ENCODE measurements at regions not wholly inside any gene's neighbourhood (a gene's known extent, or its start where the extent isn't known, plus 50 kb on each side); places are given as distances from the start of the nearest gene placed in this dataset.

- Histone ChIP-seq H3K9me3 (ENCODE audit: low read depth) (no peaks in the 10 kb centered on the region), H3K36me3 (ENCODE audit: low read depth) (no peaks in the 10 kb centered on the region), H3K9me2 (ENCODE audit: insufficient read depth) (no peaks in the 10 kb centered on the region), H3K27me3 (replicated peaks; ENCODE audit: insufficient read depth) (no peaks in the 10 kb centered on the region), H3F3A (ENCODE audit: insufficient read depth) (no peaks in the 10 kb centered on the region), H2AFZ (no peak overlapping the region), H3K4me3 (no peak overlapping the region), H4K20me1 (ENCODE audit: insufficient read depth) (no peaks in the 10 kb centered on the region), H3K9ac (no peak overlapping the region), H3K27ac (no peak overlapping the region), H3K4me2 (ENCODE audit: unreplicated experiment) (no peak overlapping the region), H3K4me1 (ENCODE audit: insufficient read depth) (no peaks in the 10 kb centered on the region), H3K79me2 (ENCODE audit: insufficient read depth) (no peaks in the 10 kb centered on the region)
- TF ChIP-seq EZH2 (IDR thresholded peaks at IDR 0.05; ENCODE audit: insufficient read depth, poor library complexity, severe bottlenecking), result no peak
- no peak for TF ChIP-seq EZH2phosphoT487 (IDR thresholded peaks at IDR 0.05; ENCODE audit: insufficient read depth, low read depth)
- in situ Hi-C loops (cut with MboI), result no loop called here
- DNase-seq, result peak; percentile 1
These were observed 740.9 kb downstream of the CDH8 start for GRCh38 chr16:61295311-61295710.

- no peaks in the 10 kb centered on the region for H3K9me3 ChIP-seq (ENCODE audit: low read depth)
- WGBS, 2 experiments (ENCODE audit: low coverage in 1 of 2, low lambda C conversion rate in 2 of 2, missing lambda C conversion rate in 2 of 2), result 24 to 30% methylated on average over 2 of the region's 2 CpGs
These were observed 747.1 kb downstream of the CDH8 start for GRCh38 chr16:61289141-61289540.

GRCh38 chr16:61277849-61278248 is 758.4 kb downstream of the CDH8 start:
- in situ Hi-C loops (cut with MboI), result no loop called here
- no peaks in the 10 kb centered on the region for H3K4me1 ChIP-seq (ENCODE audit: insufficient read depth)
- no peaks in the 10 kb centered on the region for H3K27me3 ChIP-seq (replicated peaks; ENCODE audit: insufficient read depth)
- H3K79me2 ChIP-seq (ENCODE audit: insufficient read depth), result no peaks in the 10 kb centered on the region
- no peak overlapping the region for H2AFZ ChIP-seq
- TF ChIP-seq EZH2 (IDR thresholded peaks at IDR 0.05; ENCODE audit: insufficient read depth, poor library complexity, severe bottlenecking), result no peak
- TF ChIP-seq EZH2phosphoT487 (IDR thresholded peaks at IDR 0.05; ENCODE audit: insufficient read depth, low read depth), result no peak
- H3F3A ChIP-seq (ENCODE audit: insufficient read depth), result no peaks in the 10 kb centered on the region
- no peak overlapping the region for H3K4me2 ChIP-seq (ENCODE audit: unreplicated experiment)
- no peak for DNase-seq
- WGBS, 2 experiments (ENCODE audit: low coverage in 1 of 2, low lambda C conversion rate in 2 of 2, missing lambda C conversion rate in 2 of 2), result 32 to 43% methylated on average over 2 of the region's 2 CpGs
- H4K20me1 ChIP-seq (ENCODE audit: insufficient read depth), result no peaks in the 10 kb centered on the region
- no peaks in the 10 kb centered on the region for H3K9me2 ChIP-seq (ENCODE audit: insufficient read depth)
- no peak overlapping the region for H3K4me3 ChIP-seq
- no peaks in the 10 kb centered on the region for H3K9me3 ChIP-seq (ENCODE audit: low read depth)
- H3K36me3 ChIP-seq (ENCODE audit: low read depth), result no peaks in the 10 kb centered on the region
- H3K9ac ChIP-seq, result no peak overlapping the region
- no peak overlapping the region for H3K27ac ChIP-seq

More at GRCh38 chr16:61289141-61289540, 747.1 kb downstream of the CDH8 start:
- Histone ChIP-seq H4K20me1 (ENCODE audit: insufficient read depth) (no peaks in the 10 kb centered on the region), H3F3A (ENCODE audit: insufficient read depth) (no peaks in the 10 kb centered on the region), H3K9ac (no peak overlapping the region), H3K79me2 (ENCODE audit: insufficient read depth) (no peaks in the 10 kb centered on the region), H3K4me2 (ENCODE audit: unreplicated experiment) (no peak overlapping the region), H3K4me3 (no peak overlapping the region), H3K27ac (no peak overlapping the region), H3K9me2 (ENCODE audit: insufficient read depth) (no peaks in the 10 kb centered on the region), H3K4me1 (ENCODE audit: insufficient read depth) (no peaks in the 10 kb centered on the region), H3K36me3 (ENCODE audit: low read depth) (no peaks in the 10 kb centered on the region), H3K27me3 (replicated peaks; ENCODE audit: insufficient read depth) (no peaks in the 10 kb centered on the region), H2AFZ (no peak overlapping the region)
- TF ChIP-seq EZH2 (IDR thresholded peaks at IDR 0.05; ENCODE audit: insufficient read depth, poor library complexity, severe bottlenecking) (no peak), EZH2phosphoT487 (IDR thresholded peaks at IDR 0.05; ENCODE audit: insufficient read depth, low read depth) (no peak)
- in situ Hi-C loops (cut with MboI), result no loop called here
- DNase-seq, result no peak

GRCh38 chr16:61274211-61274610 is 762.0 kb downstream of the CDH8 start:
- no peaks in the 10 kb centered on the region for H3K4me1 ChIP-seq (ENCODE audit: insufficient read depth)
- H3K9ac ChIP-seq, result no peak overlapping the region
- H3K27me3 ChIP-seq (replicated peaks; ENCODE audit: insufficient read depth), result no peaks in the 10 kb centered on the region
- no peaks in the 10 kb centered on the region for H3F3A ChIP-seq (ENCODE audit: insufficient read depth)
- no peaks in the 10 kb centered on the region for H3K36me3 ChIP-seq (ENCODE audit: low read depth)
- peaks cover under 1% of the 10 kb centered on the region for H3K9me3 ChIP-seq (ENCODE audit: low read depth)
- H3K4me3 ChIP-seq, result no peak overlapping the region
- no peak overlapping the region for H3K27ac ChIP-seq
- in situ Hi-C loops (cut with MboI), result no loop called here
- H3K9me2 ChIP-seq (ENCODE audit: insufficient read depth), result no peaks in the 10 kb centered on the region
- H3K4me2 ChIP-seq (ENCODE audit: unreplicated experiment), result no peak overlapping the region
- H2AFZ ChIP-seq, result no peak overlapping the region
- no peaks in the 10 kb centered on the region for H4K20me1 ChIP-seq (ENCODE audit: insufficient read depth)
- TF ChIP-seq EZH2 (IDR thresholded peaks at IDR 0.05; ENCODE audit: insufficient read depth, poor library complexity, severe bottlenecking) (no peak), EZH2phosphoT487 (IDR thresholded peaks at IDR 0.05; ENCODE audit: insufficient read depth, low read depth) (no peak)
- 35 to 36% methylated on average over 5 of the region's 5 CpGs for WGBS, 2 experiments (ENCODE audit: low coverage in 1 of 2, low lambda C conversion rate in 2 of 2, missing lambda C conversion rate in 2 of 2)
- no peaks in the 10 kb centered on the region for H3K79me2 ChIP-seq (ENCODE audit: insufficient read depth)
- no peak for DNase-seq

GRCh38 chr16:61270726-61271125 is 765.5 kb downstream of the CDH8 start:
- no peak for DNase-seq
- no peak overlapping the region for H3K9ac ChIP-seq
- no peaks in the 10 kb centered on the region for H3K27me3 ChIP-seq (replicated peaks; ENCODE audit: insufficient read depth)
- TF ChIP-seq EZH2phosphoT487 (IDR thresholded peaks at IDR 0.05; ENCODE audit: insufficient read depth, low read depth), result no peak
- no peak for TF ChIP-seq EZH2 (IDR thresholded peaks at IDR 0.05; ENCODE audit: insufficient read depth, poor library complexity, severe bottlenecking)
- no peaks in the 10 kb centered on the region for H3K79me2 ChIP-seq (ENCODE audit: insufficient read depth)
- peaks cover 7% of the 10 kb centered on the region for H3K9me3 ChIP-seq (ENCODE audit: low read depth)
- H3K4me3 ChIP-seq, result no peak overlapping the region
- H3K36me3 ChIP-seq (ENCODE audit: low read depth), result no peaks in the 10 kb centered on the region
- H2AFZ ChIP-seq, result no peak overlapping the region
- in situ Hi-C loops (cut with MboI), result no loop called here
- no peaks in the 10 kb centered on the region for H3K4me1 ChIP-seq (ENCODE audit: insufficient read depth)
- no peaks in the 10 kb centered on the region for H3F3A ChIP-seq (ENCODE audit: insufficient read depth)
- no peaks in the 10 kb centered on the region for H4K20me1 ChIP-seq (ENCODE audit: insufficient read depth)
- H3K9me2 ChIP-seq (ENCODE audit: insufficient read depth), result 0 out of 2 replicates have a peak, but pooled peaks cover 2% of the 10 kb centered on the region
- no peak overlapping the region for H3K27ac ChIP-seq
- H3K4me2 ChIP-seq (ENCODE audit: unreplicated experiment), result no peak overlapping the region
